GM12891 (cell line): ENCODE measurements at regions not wholly inside any gene's neighbourhood (a gene's known extent, or its start where the extent isn't known, plus 50 kb on each side); places are given as distances from the start of the nearest gene placed in this dataset.

Experiments
- POLR2A ChIP-seq: IDR thresholded peaks from 2 replicates; pipeline ENCODE4 v1.6.1; 2011; ENCODE audit warnings: low read depth, low read length, control low read depth
- POLR2AphosphoS5 ChIP-seq: IDR thresholded peaks from 2 replicates; pipeline ENCODE4 v1.6.1; 2011; ENCODE audit warnings: low read depth, low read length, control low read depth
- SPI1 ChIP-seq: IDR thresholded peaks from 2 replicates; pipeline ENCODE4 v1.6.1; 2011; ENCODE audit warnings: low read depth, low read length, control low read depth
- TAF1 ChIP-seq: IDR thresholded peaks from 2 replicates; pipeline ENCODE4 v1.6.1; 2011; ENCODE audit warnings: low read depth, low read length, control low read depth

- TF ChIP-seq POLR2A (no peak), POLR2AphosphoS5 (no peak), TAF1 (no peak), SPI1 (no peak)
These were observed 162.8 kb downstream of the TBXT start for GRCh38 chr6:166004876-166005275.
